Breast epithelium (tissue), 4 donors: ENCODE measurements at regions not wholly inside any gene's neighbourhood (a gene's known extent, or its start where the extent isn't known, plus 50 kb on each side); places are given as distances from the start of the nearest gene placed in this dataset.

Experiments used
- DNase-seq, 2 donors: peaks; one replicate each; pipeline ENCODE4 v3.0.0-alpha.2; 2019; ENCODE audit warnings: low spot score in 2 of 2
- H3K27ac ChIP-seq, 2 donors: fragments of 200-600 bp; sonication (generic) in 1 of 2; one replicate each; pipeline ENCODE4 v1.5.1; 2016 to 2019; ENCODE audit warnings: mild to moderate bottlenecking in 1 of 2
- H3K27me3 ChIP-seq, 2 donors: fragments of 200-600 bp; sonication (generic) in 1 of 2; one replicate each; pipeline versions ENCODE4 v1.5.1 to v1.6.0; 2017 to 2019; ENCODE audit warnings: control low read depth in 1 of 2, mild to moderate bottlenecking in 1 of 2
- H3K36me3 ChIP-seq: fragments of 200-600 bp; one replicate; pipeline ENCODE4 v1.5.1; 2019
- H3K4me1 ChIP-seq, 2 donors: fragments of 200-600 bp; sonication (generic); one replicate each; pipeline ENCODE4 v1.5.1; 2016 to 2019; ENCODE audit warnings: control low read depth in 1 of 2
- H3K4me3 ChIP-seq, 3 donors: fragments of 200-600 bp; sonication (generic); 1 replicate in 2 of 3; 2 replicates in 1 of 3; pipeline ENCODE4 v1.5.1; 2016 to 2019; ENCODE audit warnings: mild to moderate bottlenecking in 3 of 3, moderate library complexity in 2 of 3
- H3K9me3 ChIP-seq, 2 donors: fragments of 200-600 bp; sonication (generic) in 1 of 2; one replicate each; pipeline ENCODE4 v1.5.1; 2016 to 2019; ENCODE audit warnings: control low read depth in 1 of 2
- CTCF ChIP-seq, 3 donors: fragments of 450-650 bp; IDR thresholded peaks; one replicate each; pipeline ENCODE4 v1.5.1; 2016 to 2017; ENCODE audit warnings: antibody characterized with exemption in 3 of 3, mild to moderate bottlenecking in 3 of 3, moderate library complexity in 3 of 3
- POLR2A ChIP-seq: fragments of 450-650 bp; IDR thresholded peaks from one replicate; pipeline ENCODE4 v1.6.1; 2016; ENCODE audit warnings: antibody characterized with exemption, mild to moderate bottlenecking, moderate library complexity
- POLR2AphosphoS5 ChIP-seq, 3 donors: sonication (generic); formaldehyde crosslinking; IDR thresholded peaks; one replicate each; pipeline ENCODE4 v1.6.1; 2017; ENCODE audit warnings: antibody characterized with exemption in 3 of 3
- intact Hi-C: fragments of 100-400 bp; cut with DNase I; formaldehyde crosslinking; loops from one replicate; pipeline ENCODE4 v1.15.1; 2023; ENCODE audit warnings: low total_unique reads

GRCh38 chrX:5194806-5195205 lies 1033.9 kb downstream of the NLGN4X start:
- Histone ChIP-seq H3K36me3 (no peaks in the 10 kb centered on the region), H3K4me3 (no peak overlapping the region), H3K9me3 (no peaks in the 10 kb centered on the region), H3K4me1 (no peaks in the 10 kb centered on the region), H3K27me3 (no peaks in the 10 kb centered on the region), H3K27ac (no peak overlapping the region)
- no peak for DNase-seq
- intact Hi-C loops = loop anchor here (5.0 kb wide), 1 partner anchor 592 kb away; no protein-coding TSS in a partner anchor
- TF ChIP-seq CTCF (IDR thresholded peaks at IDR 0.05) (no peak), POLR2A (no peak), POLR2AphosphoS5 (IDR thresholded peaks at IDR 0.05) (no peak)

GRCh38 chrX:5180135-5180741 lies 1048.4 kb downstream of the NLGN4X start:
- intact Hi-C loops = no loop called here
- no peak for TF ChIP-seq CTCF (IDR thresholded peaks at IDR 0.05)
- no peak for TF ChIP-seq POLR2A
- TF ChIP-seq POLR2AphosphoS5 (IDR thresholded peaks at IDR 0.05) = no peak
- no peak overlapping the region for H3K4me3 ChIP-seq
- H3K4me1 ChIP-seq = no peaks in the 10 kb centered on the region
- no peaks in the 10 kb centered on the region for H3K9me3 ChIP-seq
- H3K27me3 ChIP-seq = no peaks in the 10 kb centered on the region
- H3K27ac ChIP-seq = no peak overlapping the region
- DNase-seq = no peak
- no peaks in the 10 kb centered on the region for H3K36me3 ChIP-seq

GRCh38 chrX:5176766-5177165 lies 1051.9 kb downstream of the NLGN4X start:
- intact Hi-C loops = no loop called here
- DNase-seq = no peak

GRCh38 chrX:5163663-5164062 lies 1065.0 kb downstream of the NLGN4X start:
- DNase-seq = no peak
- no peaks in the 10 kb centered on the region for H3K27me3 ChIP-seq
- no peaks in the 10 kb centered on the region for H3K9me3 ChIP-seq
- TF ChIP-seq POLR2A (no peak), CTCF (IDR thresholded peaks at IDR 0.05) (no peak), POLR2AphosphoS5 (IDR thresholded peaks at IDR 0.05) (no peak)
- no peaks in the 10 kb centered on the region for H3K4me1 ChIP-seq
- intact Hi-C loops = no loop called here
- no peak overlapping the region for H3K4me3 ChIP-seq
- H3K27ac ChIP-seq = no peak overlapping the region
- no peaks in the 10 kb centered on the region for H3K36me3 ChIP-seq

More at GRCh38 chrX:5176766-5177165, 1051.9 kb downstream of the NLGN4X start:
- no peaks in the 10 kb centered on the region for H3K4me1 ChIP-seq
- TF ChIP-seq POLR2AphosphoS5 (IDR thresholded peaks at IDR 0.05) (no peak), POLR2A (no peak), CTCF (IDR thresholded peaks at IDR 0.05) (no peak)
- H3K27ac ChIP-seq = no peak overlapping the region
- H3K9me3 ChIP-seq = no peaks in the 10 kb centered on the region
- no peaks in the 10 kb centered on the region for H3K27me3 ChIP-seq
- no peak overlapping the region for H3K4me3 ChIP-seq
- no peaks in the 10 kb centered on the region for H3K36me3 ChIP-seq

- no peak overlapping the region for H3K4me3 ChIP-seq
- H3K36me3 ChIP-seq = no peaks in the 10 kb centered on the region
- H3K27me3 ChIP-seq = no peaks in the 10 kb centered on the region
- no peak overlapping the region for H3K27ac ChIP-seq
- TF ChIP-seq POLR2AphosphoS5 (IDR thresholded peaks at IDR 0.05) = no peak
- TF ChIP-seq CTCF (IDR thresholded peaks at IDR 0.05) = no peak
- TF ChIP-seq POLR2A = no peak
- DNase-seq = no peak
- H3K4me1 ChIP-seq = no peaks in the 10 kb centered on the region
- intact Hi-C loops = no loop called here
- no peaks in the 10 kb centered on the region for H3K9me3 ChIP-seq
Observed at GRCh38 chrX:5155301-5155700, 1073.4 kb downstream of the NLGN4X start.
